ENCODE measurements at regions not wholly inside any gene's neighbourhood (a gene's known extent, or its start where the extent isn't known, plus 50 kb on each side); places are given as distances from the start of the nearest gene placed in this dataset.

DNA sequence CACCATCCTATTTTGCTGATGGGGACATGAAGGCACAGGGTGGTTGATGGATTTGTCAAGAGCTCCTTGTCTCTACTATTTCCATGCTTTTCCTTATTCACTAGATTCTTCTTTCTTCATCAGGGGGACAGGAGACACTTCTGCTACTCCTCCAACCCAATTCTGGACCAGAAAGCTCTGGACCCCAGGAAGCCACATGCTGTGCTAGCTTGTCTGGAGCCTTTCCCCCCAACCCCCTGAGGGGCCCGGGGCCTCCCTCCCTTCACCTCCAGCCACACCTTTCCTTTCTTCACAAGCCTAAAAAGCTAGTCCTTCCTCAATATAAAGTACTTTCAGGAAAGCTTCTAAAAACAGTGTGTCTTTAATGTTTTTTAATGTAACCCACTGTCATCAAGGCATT lies 75.1 kb upstream of the CAPRIN2 start:
- no peak overlapping the region for H3K9ac ChIP-seq (ENCODE audit: low read depth in 1 of 3, low read length in 3 of 3)
- peaks cover 3 to 27% (median 11%) of the 10 kb centered on the region in 3 donors for H3K27me3 ChIP-seq (ENCODE audit: control insufficient read depth in 3 of 3, insufficient read depth in 3 of 3, low read length in 3 of 3)
- H3K4me1 ChIP-seq (ENCODE audit: control insufficient read depth in 3 of 3, insufficient read depth in 3 of 3, low read length in 3 of 3), result no peaks in the 10 kb centered on the region
- H3K4me3 ChIP-seq (ENCODE audit: low read length in 3 of 3), result no peak overlapping the region
- no peaks in the 10 kb centered on the region for H3K36me3 ChIP-seq (ENCODE audit: control insufficient read depth in 3 of 3, insufficient read depth in 3 of 3, low read length in 3 of 3)
- no peak overlapping the region for H3K27ac ChIP-seq (ENCODE audit: low read depth, low read length)
- H3K9me3 ChIP-seq (ENCODE audit: control insufficient read depth in 3 of 3, low read length in 3 of 3), result peaks cover 0 to 3% (median 0%) of the 10 kb centered on the region in 3 donors

GRCh38 chr12:30828686-30829085 lies 73.9 kb upstream of the CAPRIN2 start:
- Histone ChIP-seq H3K36me3 (ENCODE audit: control insufficient read depth in 3 of 3, insufficient read depth in 3 of 3, low read length in 3 of 3) (no peaks in the 10 kb centered on the region), H3K27me3 (ENCODE audit: control insufficient read depth in 3 of 3, insufficient read depth in 3 of 3, low read length in 3 of 3) (peaks cover 3 to 24% (median 11%) of the 10 kb centered on the region in 3 donors), H3K9ac (ENCODE audit: low read depth in 1 of 3, low read length in 3 of 3) (no peak overlapping the region), H3K4me1 (ENCODE audit: control insufficient read depth in 3 of 3, insufficient read depth in 3 of 3, low read length in 3 of 3) (no peaks in the 10 kb centered on the region), H3K27ac (ENCODE audit: low read depth, low read length) (no peak overlapping the region), H3K9me3 (ENCODE audit: control insufficient read depth in 3 of 3, low read length in 3 of 3) (peaks cover 0 to 2% (median 0%) of the 10 kb centered on the region in 3 donors), H3K4me3 (ENCODE audit: low read length in 3 of 3) (no peak overlapping the region)

DNA sequence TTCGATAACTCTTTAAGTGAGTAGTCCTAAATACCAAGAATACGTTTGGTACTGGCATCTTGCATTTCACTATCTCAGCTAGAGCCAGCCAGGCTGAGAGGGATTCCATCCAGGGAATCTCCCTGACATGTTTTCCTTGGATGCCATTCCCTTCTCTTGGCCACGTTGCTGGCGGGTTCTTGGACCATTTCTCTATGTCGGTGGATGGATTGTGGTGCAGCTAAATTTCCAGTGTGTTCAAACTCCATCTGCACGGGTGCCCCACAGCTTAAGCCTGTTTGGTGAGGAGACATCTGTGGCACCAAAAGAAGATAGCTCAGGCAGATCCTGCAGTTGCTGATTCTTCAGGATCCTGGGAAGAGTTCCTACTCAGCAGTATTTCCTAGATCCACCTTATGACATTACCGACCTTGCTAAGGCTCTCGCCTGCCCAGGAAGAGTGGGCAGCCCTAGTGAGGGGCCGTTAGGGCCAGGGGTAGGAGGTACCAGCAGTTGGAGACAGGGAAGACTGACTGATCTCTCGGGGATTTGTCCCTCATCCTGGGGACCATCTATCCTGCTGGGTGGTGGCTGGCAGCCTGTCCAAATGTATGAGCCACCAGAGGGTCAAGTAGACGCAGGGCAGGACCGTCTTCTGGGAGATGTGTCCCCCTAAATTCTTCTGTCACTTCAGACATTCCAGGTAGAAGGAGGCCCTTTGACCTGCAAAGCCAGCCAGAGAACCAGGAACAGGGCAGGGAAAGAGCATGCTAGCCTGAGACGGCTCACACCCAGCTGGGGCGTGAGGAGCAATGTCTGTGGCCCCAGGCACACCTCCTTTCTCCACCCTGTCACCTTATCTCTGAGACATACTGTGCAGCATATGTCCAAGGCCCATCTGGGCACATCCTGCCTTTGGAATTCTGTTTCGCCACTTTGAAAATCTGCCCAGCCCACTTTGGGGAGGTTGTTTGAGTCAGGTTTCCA lies 72.6 kb upstream of the CAPRIN2 start:
- Histone ChIP-seq H3K27me3 (ENCODE audit: control insufficient read depth in 3 of 3, insufficient read depth in 3 of 3, low read length in 3 of 3) (peaks cover 3 to 17% (median 9%) of the 10 kb centered on the region in 3 donors), H3K9ac (ENCODE audit: low read depth in 1 of 3, low read length in 3 of 3) (no peak overlapping the region), H3K4me3 (ENCODE audit: low read length in 3 of 3) (no peak overlapping the region), H3K9me3 (ENCODE audit: control insufficient read depth in 3 of 3, low read length in 3 of 3) (no peaks in the 10 kb centered on the region), H3K36me3 (ENCODE audit: control insufficient read depth in 3 of 3, insufficient read depth in 3 of 3, low read length in 3 of 3) (no peaks in the 10 kb centered on the region), H3K27ac (ENCODE audit: low read depth, low read length) (no peak overlapping the region), H3K4me1 (ENCODE audit: control insufficient read depth in 3 of 3, insufficient read depth in 3 of 3, low read length in 3 of 3) (peaks cover 0 to 6% (median 3%) of the 10 kb centered on the region in 3 donors)

- Histone ChIP-seq H3K27me3 (ENCODE audit: control insufficient read depth in 3 of 3, insufficient read depth in 3 of 3, low read length in 3 of 3) (peaks cover 3 to 13% (median 8%) of the 10 kb centered on the region in 3 donors), H3K27ac (ENCODE audit: low read depth, low read length) (no peak overlapping the region), H3K9me3 (ENCODE audit: control insufficient read depth in 3 of 3, low read length in 3 of 3) (no peaks in the 10 kb centered on the region), H3K36me3 (ENCODE audit: control insufficient read depth in 3 of 3, insufficient read depth in 3 of 3, low read length in 3 of 3) (no peaks in the 10 kb centered on the region), H3K4me3 (ENCODE audit: low read length in 3 of 3) (no peak overlapping the region), H3K9ac (ENCODE audit: low read depth in 1 of 3, low read length in 3 of 3) (no peak overlapping the region), H3K4me1 (ENCODE audit: control insufficient read depth in 3 of 3, insufficient read depth in 3 of 3, low read length in 3 of 3) (peaks cover 0 to 6% (median 3%) of the 10 kb centered on the region in 3 donors)
Measured at GRCh38 chr12:30826276-30826675, 71.5 kb upstream of the CAPRIN2 start.

DNA sequence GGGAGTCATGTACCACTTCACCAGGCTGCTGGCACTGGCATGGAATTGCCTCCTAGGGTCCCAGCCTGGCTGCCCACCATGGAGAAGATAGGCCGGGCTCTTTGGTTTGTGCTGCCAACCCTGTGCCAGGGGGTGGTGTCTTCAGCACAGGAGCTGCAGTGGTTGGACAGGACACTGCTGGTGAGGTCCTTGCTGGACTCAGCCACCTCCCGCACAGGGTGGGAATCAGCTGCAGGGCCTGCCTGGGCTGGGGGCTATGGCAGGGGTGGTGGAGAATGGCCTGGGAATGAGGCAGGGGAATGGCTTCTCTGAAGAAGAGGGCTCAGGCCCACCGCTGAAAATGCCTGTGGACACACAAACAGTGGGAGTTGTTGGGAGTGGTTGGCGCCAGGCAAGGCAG lies 70.6 kb upstream of the CAPRIN2 start:
- Histone ChIP-seq H3K27ac (ENCODE audit: low read depth, low read length) (no peak overlapping the region), H3K9me3 (ENCODE audit: control insufficient read depth in 3 of 3, low read length in 3 of 3) (no peaks in the 10 kb centered on the region), H3K9ac (ENCODE audit: low read depth in 1 of 3, low read length in 3 of 3) (no peak overlapping the region), H3K27me3 (ENCODE audit: control insufficient read depth in 3 of 3, insufficient read depth in 3 of 3, low read length in 3 of 3) (peaks cover 7 to 8% (median 8%) of the 10 kb centered on the region in 3 donors), H3K36me3 (ENCODE audit: control insufficient read depth in 3 of 3, insufficient read depth in 3 of 3, low read length in 3 of 3) (no peaks in the 10 kb centered on the region), H3K4me1 (ENCODE audit: control insufficient read depth in 3 of 3, insufficient read depth in 3 of 3, low read length in 3 of 3) (peaks cover 0 to 6% (median 3%) of the 10 kb centered on the region in 3 donors), H3K4me3 (ENCODE audit: low read length in 3 of 3) (no peak overlapping the region)

DNA sequence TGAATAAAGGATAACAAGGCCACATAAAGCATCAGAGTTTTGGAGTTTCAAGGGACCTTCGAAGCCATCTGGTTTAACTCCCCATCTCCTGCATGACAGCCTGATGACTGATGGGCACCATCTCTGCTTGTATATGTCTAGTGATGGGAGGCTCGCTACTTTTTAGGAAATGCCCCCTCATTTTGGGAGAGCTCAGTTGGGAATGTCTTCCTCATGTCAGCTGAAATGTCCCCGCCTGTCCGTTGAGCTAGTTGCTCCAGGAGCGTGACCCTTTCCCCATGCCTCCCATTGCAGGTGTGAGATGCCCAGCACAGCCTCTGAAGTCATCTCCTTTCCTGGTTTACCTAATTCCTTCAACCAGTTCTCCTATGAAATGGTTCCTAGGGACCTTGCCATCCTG lies 69.6 kb upstream of the CAPRIN2 start:
- Histone ChIP-seq H3K9ac (ENCODE audit: low read depth in 1 of 3, low read length in 3 of 3) (no peak overlapping the region), H3K4me1 (ENCODE audit: control insufficient read depth in 3 of 3, insufficient read depth in 3 of 3, low read length in 3 of 3) (peaks cover 0 to 6% (median 3%) of the 10 kb centered on the region in 3 donors), H3K4me3 (ENCODE audit: low read length in 3 of 3) (no peak overlapping the region), H3K27me3 (ENCODE audit: control insufficient read depth in 3 of 3, insufficient read depth in 3 of 3, low read length in 3 of 3) (peaks cover 6 to 8% (median 7%) of the 10 kb centered on the region in 3 donors), H3K36me3 (ENCODE audit: control insufficient read depth in 3 of 3, insufficient read depth in 3 of 3, low read length in 3 of 3) (no peaks in the 10 kb centered on the region), H3K27ac (ENCODE audit: low read depth, low read length) (no peak overlapping the region), H3K9me3 (ENCODE audit: control insufficient read depth in 3 of 3, low read length in 3 of 3) (no peaks in the 10 kb centered on the region)

DNA sequence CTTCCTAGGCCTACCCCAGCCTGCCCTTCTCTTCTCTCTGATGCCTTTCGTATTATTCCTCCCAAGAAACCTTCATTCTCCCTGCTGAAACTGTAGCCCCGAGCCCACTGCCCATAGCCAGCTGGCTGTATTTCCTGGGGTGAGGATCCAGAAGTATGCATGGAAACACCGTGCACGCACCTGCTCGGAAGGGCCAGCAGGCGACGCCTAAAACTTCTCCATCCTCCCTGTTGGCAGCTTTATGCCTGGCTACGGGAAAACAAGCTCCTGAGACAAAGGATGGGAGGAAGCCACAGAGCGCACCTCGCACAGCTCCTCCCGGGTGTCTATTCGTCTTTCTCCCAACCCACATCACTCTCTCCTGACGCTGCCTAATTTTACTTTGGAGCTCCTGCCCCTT lies 69.0 kb upstream of the CAPRIN2 start:
- H3K4me1 ChIP-seq (ENCODE audit: control insufficient read depth in 3 of 3, insufficient read depth in 3 of 3, low read length in 3 of 3), result peaks cover 0 to 6% (median 3%) of the 10 kb centered on the region in 3 donors
- no peak overlapping the region for H3K27ac ChIP-seq (ENCODE audit: low read depth, low read length)
- no peak overlapping the region for H3K4me3 ChIP-seq (ENCODE audit: low read length in 3 of 3)
- H3K9me3 ChIP-seq (ENCODE audit: control insufficient read depth in 3 of 3, low read length in 3 of 3), result no peaks in the 10 kb centered on the region
- no peaks in the 10 kb centered on the region for H3K36me3 ChIP-seq (ENCODE audit: control insufficient read depth in 3 of 3, insufficient read depth in 3 of 3, low read length in 3 of 3)
- H3K27me3 ChIP-seq (ENCODE audit: control insufficient read depth in 3 of 3, insufficient read depth in 3 of 3, low read length in 3 of 3), result peaks cover 5 to 7% (median 6%) of the 10 kb centered on the region in 3 donors
- H3K9ac ChIP-seq (ENCODE audit: low read depth in 1 of 3, low read length in 3 of 3), result no peak overlapping the region

DNA sequence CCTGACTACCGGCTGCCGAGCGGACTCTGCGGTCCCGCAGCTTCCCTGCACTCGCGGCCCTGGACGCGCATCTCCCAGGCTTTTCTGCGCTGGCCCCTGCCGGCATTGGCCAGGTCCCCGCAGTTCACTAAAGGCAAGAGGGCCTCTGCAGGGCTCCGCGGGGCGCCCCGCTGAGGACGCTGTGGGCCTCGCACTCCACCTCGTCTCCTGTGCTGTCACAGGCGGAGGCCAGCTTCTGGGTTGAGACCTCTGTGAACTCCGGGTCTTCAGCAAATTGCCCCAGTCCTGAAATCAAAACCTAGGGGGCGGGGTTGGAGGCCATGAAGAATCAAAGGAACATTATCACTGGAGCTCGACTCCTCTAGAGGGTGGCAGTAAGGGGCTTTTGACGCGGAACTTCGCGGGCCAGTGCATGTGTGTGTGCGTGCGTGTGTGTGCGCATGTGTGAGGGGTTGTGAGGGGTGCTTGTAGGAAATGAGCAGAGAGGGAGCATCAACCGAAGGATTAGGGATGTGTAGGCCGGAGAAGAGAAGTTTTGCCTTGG lies 68.5 kb upstream of the CAPRIN2 start:
- H3K36me3 ChIP-seq (ENCODE audit: control insufficient read depth in 3 of 3, insufficient read depth in 3 of 3, low read length in 3 of 3), result no peaks in the 10 kb centered on the region
- peaks cover 5 to 7% (median 6%) of the 10 kb centered on the region in 3 donors for H3K27me3 ChIP-seq (ENCODE audit: control insufficient read depth in 3 of 3, insufficient read depth in 3 of 3, low read length in 3 of 3)
- H3K9me3 ChIP-seq (ENCODE audit: control insufficient read depth in 3 of 3, low read length in 3 of 3), result no peaks in the 10 kb centered on the region
- H3K9ac ChIP-seq (ENCODE audit: low read depth in 1 of 3, low read length in 3 of 3), result peak overlapping the region in 2 of 3 donors; percentile 56 to 82
- H3K4me1 ChIP-seq (ENCODE audit: control insufficient read depth in 3 of 3, insufficient read depth in 3 of 3, low read length in 3 of 3), result peaks cover 0 to 6% (median 3%) of the 10 kb centered on the region in 3 donors
- peak overlapping the region; percentile 59 to 75 (median 65) for H3K4me3 ChIP-seq (ENCODE audit: low read length in 3 of 3)
- no peak overlapping the region for H3K27ac ChIP-seq (ENCODE audit: low read depth, low read length)

DNA sequence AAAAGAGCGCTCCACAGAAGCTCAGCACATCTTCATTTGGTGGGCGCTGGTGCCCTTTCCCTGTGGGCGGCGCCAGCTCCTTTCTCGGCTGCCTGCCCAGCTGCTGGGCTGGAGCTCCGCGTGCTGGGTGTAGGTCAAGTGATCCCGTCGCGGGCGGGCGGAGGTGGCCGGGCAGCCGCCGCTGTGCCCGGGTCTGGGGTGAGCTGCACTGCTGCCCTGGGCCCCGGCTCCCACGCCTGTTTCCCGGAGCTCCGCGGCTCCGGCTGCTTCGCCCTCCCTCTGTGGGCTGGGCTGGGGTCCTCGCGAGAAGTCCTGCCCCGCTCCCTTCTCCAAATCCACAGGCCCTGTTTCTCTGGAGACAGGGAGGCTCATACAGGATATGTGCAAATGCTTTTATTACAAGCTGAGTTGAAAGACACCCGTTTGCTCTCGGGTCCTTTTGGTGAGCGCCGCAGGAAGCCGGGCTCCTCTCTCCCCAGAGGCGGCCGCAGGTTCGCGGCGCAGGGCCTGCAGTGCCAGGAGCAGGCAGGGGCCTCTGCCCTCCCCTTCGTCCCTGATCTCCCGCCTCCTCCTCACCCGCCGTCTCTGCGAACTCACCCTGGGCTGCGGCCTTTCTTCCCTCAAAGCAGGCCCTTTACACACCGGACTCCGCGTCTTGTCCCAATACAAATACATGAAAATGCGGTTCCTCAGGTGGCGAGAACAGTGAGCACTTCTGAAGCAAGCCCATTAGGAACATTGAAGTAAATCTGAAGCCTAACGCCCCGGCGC lies 67.8 kb upstream of the CAPRIN2 start:
- Histone ChIP-seq H3K27me3 (ENCODE audit: control insufficient read depth in 3 of 3, insufficient read depth in 3 of 3, low read length in 3 of 3) (peaks cover 4 to 7% (median 4%) of the 10 kb centered on the region in 3 donors), H3K9ac (ENCODE audit: low read depth in 1 of 3, low read length in 3 of 3) (peak overlapping the region; percentile 56 to 82 (median 57)), H3K4me3 (ENCODE audit: low read length in 3 of 3) (peak overlapping the region; percentile 59 to 75 (median 65))

More for the DNA sequence above, 67.8 kb upstream of the CAPRIN2 start:
- Histone ChIP-seq H3K27ac (ENCODE audit: low read depth, low read length) (no peak overlapping the region), H3K9me3 (ENCODE audit: control insufficient read depth in 3 of 3, low read length in 3 of 3) (no peaks in the 10 kb centered on the region), H3K36me3 (ENCODE audit: control insufficient read depth in 3 of 3, insufficient read depth in 3 of 3, low read length in 3 of 3) (no peaks in the 10 kb centered on the region), H3K4me1 (ENCODE audit: control insufficient read depth in 3 of 3, insufficient read depth in 3 of 3, low read length in 3 of 3) (peaks cover 0 to 6% (median 3%) of the 10 kb centered on the region in 3 donors)
